Right lobe of liver (tissue), 6 donors: ENCODE measurements at regions not wholly inside any gene's neighbourhood (a gene's known extent, or its start where the extent isn't known, plus 50 kb on each side); places are given as distances from the start of the nearest gene placed in this dataset.

Experiments
- ATAC-seq, 4 donors: fragments of 200-7000 bp; cut with Tn5 transposase; one replicate each; pipeline ENCODE4 v1.9.1; 2020; ENCODE audit warnings: mild to moderate bottlenecking in 4 of 4, moderate library complexity in 4 of 4
- DNase-seq, 3 donors: peaks; one replicate each; pipeline ENCODE4 v3.0.0-alpha.2; 2020
- H3K27ac ChIP-seq, 3 donors: fragments of 200-600 bp; one replicate each; pipeline ENCODE4 v1.8.0; 2022
- H3K27me3 ChIP-seq, 2 donors: fragments of 200-600 bp; one replicate each; pipeline ENCODE4 v1.8.0; 2022
- H3K36me3 ChIP-seq, 4 donors: fragments of 200-600 bp; sonication (generic) in 1 of 4; one replicate each; pipeline versions ENCODE4 v1.5.1 to v1.8.0; 2017 to 2022; ENCODE audit warnings: control low read depth in 1 of 4
- H3K4me1 ChIP-seq, 4 donors: fragments of 200-600 bp; sonication (generic) in 1 of 4; one replicate each; pipeline versions ENCODE4 v1.5.1 to v1.8.0; 2017 to 2022; ENCODE audit warnings: control low read depth in 1 of 4
- H3K4me3 ChIP-seq, 3 donors: fragments of 200-600 bp; one replicate each; pipeline ENCODE4 v1.8.0; 2022
- H3K9me3 ChIP-seq, 4 donors: fragments of 200-600 bp; sonication (generic) in 1 of 4; one replicate each; pipeline versions ENCODE4 v1.5.1 to v1.8.0; 2017 to 2022; ENCODE audit warnings: control low read depth in 1 of 4
- POLR2A ChIP-seq: fragments of 450-650 bp; IDR thresholded peaks from one replicate; pipeline ENCODE4 v1.6.1; 2017; ENCODE audit warnings: antibody characterized with exemption, mild to moderate bottlenecking
- WGBS: methylation state at CpG from one replicate; pipeline ENCODE4 v1.1.6; 2018; ENCODE audit warnings: low coverage, low lambda C conversion rate; ENCODE audit not compliant: insufficient coverage; ENCODE audit errors: missing lambda C conversion rate; 5-methylcytosine and 5-hydroxymethylcytosine counted together
- intact Hi-C, 2 donors: fragments of 100-400 bp; cut with DNase I; formaldehyde crosslinking; loops; one replicate each; pipeline versions ENCODE4 v1.11.2 to v1.14.1; 2022
- TF ChIP-seq, protein P1 (sequence below), 4 donors: fragments of 200-600 bp in 3 of 4; fragments of 450-650 bp in 1 of 4; IDR thresholded peaks; one replicate each; pipeline versions ENCODE4 v1.5.1 to v1.8.0; 2016 to 2022; ENCODE audit warnings: antibody characterized with exemption in 4 of 4, mild to moderate bottlenecking in 2 of 4
- donor health status: DM: no; HTN: yes; CAD: no.
- donor health status: DM: no; HTN: no; CAD: no.
- donor health status: DM: no; HTN: no; CAD: no.
- donor health status: DM: no; HTN: yes; CAD: no.
- donor health status: DM: no; HTN: yes; CAD: no.

GRCh38 chr1:101360506-101360905, 123.7 kb downstream of the S1PR1 start:
- WGBS, result no CpG with 5 or more reads among the region's 3 CpGs

DNA sequence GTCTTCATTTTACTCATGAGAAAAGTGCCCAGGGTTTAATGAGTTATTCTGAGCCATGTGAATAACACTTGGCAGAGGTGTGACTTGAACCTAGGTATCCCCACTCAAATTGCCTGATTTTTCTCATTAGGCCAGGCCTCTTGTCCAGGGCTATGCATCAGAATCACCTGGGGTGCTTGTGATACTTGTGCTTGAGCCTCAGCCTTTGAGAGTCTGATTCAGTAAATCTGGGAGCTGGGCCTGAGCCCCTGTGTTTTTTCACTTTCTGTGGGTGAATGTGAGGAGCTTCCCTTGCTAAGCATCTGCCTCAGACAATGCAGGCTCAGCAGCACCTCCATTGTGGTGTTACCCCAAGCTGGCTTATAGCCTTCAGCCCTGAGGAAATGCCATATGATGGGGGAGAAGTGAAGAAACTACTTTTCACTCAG, 127.1 kb downstream of the S1PR1 start:
- Histone ChIP-seq H3K4me1 (no peaks in the 10 kb centered on the region), H3K27ac (no peak overlapping the region), H3K4me3 (no peak overlapping the region), H3K9me3 (no peaks in the 10 kb centered on the region), H3K36me3 (no peaks in the 10 kb centered on the region), H3K27me3 (no peaks in the 10 kb centered on the region)
- ATAC-seq (no peak), DNase-seq (no peak)
- TF ChIP-seq POLR2A, result no peak
- TF ChIP-seq, protein P1, sequence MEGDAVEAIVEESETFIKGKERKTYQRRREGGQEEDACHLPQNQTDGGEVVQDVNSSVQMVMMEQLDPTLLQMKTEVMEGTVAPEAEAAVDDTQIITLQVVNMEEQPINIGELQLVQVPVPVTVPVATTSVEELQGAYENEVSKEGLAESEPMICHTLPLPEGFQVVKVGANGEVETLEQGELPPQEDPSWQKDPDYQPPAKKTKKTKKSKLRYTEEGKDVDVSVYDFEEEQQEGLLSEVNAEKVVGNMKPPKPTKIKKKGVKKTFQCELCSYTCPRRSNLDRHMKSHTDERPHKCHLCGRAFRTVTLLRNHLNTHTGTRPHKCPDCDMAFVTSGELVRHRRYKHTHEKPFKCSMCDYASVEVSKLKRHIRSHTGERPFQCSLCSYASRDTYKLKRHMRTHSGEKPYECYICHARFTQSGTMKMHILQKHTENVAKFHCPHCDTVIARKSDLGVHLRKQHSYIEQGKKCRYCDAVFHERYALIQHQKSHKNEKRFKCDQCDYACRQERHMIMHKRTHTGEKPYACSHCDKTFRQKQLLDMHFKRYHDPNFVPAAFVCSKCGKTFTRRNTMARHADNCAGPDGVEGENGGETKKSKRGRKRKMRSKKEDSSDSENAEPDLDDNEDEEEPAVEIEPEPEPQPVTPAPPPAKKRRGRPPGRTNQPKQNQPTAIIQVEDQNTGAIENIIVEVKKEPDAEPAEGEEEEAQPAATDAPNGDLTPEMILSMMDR (IDR thresholded peaks at IDR 0.05), result no peak
- intact Hi-C loops, result no loop called here

More at GRCh38 chr1:101360506-101360905, 123.7 kb downstream of the S1PR1 start:
- no peak for TF ChIP-seq POLR2A
- TF ChIP-seq, protein P1 (IDR thresholded peaks at IDR 0.05), result no peak
- intact Hi-C loops, result no loop called here
- no peak overlapping the region for H3K27ac ChIP-seq
- no peak for DNase-seq
- H3K4me3 ChIP-seq, result no peak overlapping the region
- H3K4me1 ChIP-seq, result no peaks in the 10 kb centered on the region
- H3K27me3 ChIP-seq, result no peaks in the 10 kb centered on the region
- no peak for ATAC-seq
- no peaks in the 10 kb centered on the region for H3K36me3 ChIP-seq
- no peaks in the 10 kb centered on the region for H3K9me3 ChIP-seq

GRCh38 chr1:101364370-101365120, 127.7 kb downstream of the S1PR1 start:
- Histone ChIP-seq H3K36me3 (no peaks in the 10 kb centered on the region), H3K4me1 (no peaks in the 10 kb centered on the region), H3K4me3 (no peak overlapping the region), H3K27ac (no peak overlapping the region), H3K9me3 (no peaks in the 10 kb centered on the region), H3K27me3 (no peaks in the 10 kb centered on the region)
- WGBS, result 58% methylated on average over 3 of the region's 3 CpGs
- no peak for ATAC-seq
- no peak for TF ChIP-seq POLR2A
- TF ChIP-seq, protein P1 (IDR thresholded peaks at IDR 0.05), result no peak
- intact Hi-C loops, result no loop called here
- no peak for DNase-seq

DNA sequence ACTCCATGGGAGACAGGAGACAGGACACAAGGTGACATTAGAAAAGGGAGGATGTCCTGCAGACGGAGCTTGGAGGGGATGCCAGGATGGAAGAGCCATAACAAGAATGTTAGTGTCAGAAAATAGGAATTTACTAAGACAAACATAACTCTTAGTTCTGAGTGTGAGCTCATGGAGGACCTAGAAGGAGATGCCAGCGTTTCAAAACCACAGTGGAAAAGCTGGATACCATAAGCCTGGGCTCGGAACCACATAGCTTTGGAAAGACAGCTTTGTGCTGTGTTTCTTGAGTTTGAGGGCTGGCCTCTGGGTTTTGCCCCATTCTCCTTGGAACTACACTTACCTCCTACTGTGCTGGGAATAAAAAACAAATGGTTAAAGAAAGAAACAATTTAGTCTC, 128.4 kb downstream of the S1PR1 start:
- WGBS, result 67% methylated on average over 3 of the region's 3 CpGs
- ATAC-seq (no peak), DNase-seq (no peak)
- no peaks in the 10 kb centered on the region for H3K27me3 ChIP-seq
- TF ChIP-seq POLR2A, result no peak
- TF ChIP-seq, protein P1 (IDR thresholded peaks at IDR 0.05), result no peak
- no peaks in the 10 kb centered on the region for H3K9me3 ChIP-seq
- H3K36me3 ChIP-seq, result no peaks in the 10 kb centered on the region
- no peak overlapping the region for H3K27ac ChIP-seq
- no peaks in the 10 kb centered on the region for H3K4me1 ChIP-seq
- intact Hi-C loops, result no loop called here
- H3K4me3 ChIP-seq, result no peak overlapping the region
